Mucosa of descending colon (tissue), 3 donors: ENCODE measurements at regions not wholly inside any gene's neighbourhood (a gene's known extent, or its start where the extent isn't known, plus 50 kb on each side); places are given as distances from the start of the nearest gene placed in this dataset.

Experiments used
- ATAC-seq: fragments of 200-7000 bp; cut with Tn5 transposase; one replicate; pipeline ENCODE4 v1.9.1; 2020; ENCODE audit warnings: mild to moderate bottlenecking, moderate library complexity
- DNase-seq, 3 donors: peaks; one replicate each; pipeline ENCODE4 v3.0.0-alpha.2; 2020
- H3K36me3 ChIP-seq: fragments of 200-600 bp; one replicate; pipeline ENCODE4 v1.8.0; 2021; ENCODE audit warnings: low read depth, mild to moderate bottlenecking
- H3K4me1 ChIP-seq: fragments of 200-600 bp; one replicate; pipeline ENCODE4 v1.8.0; 2021; ENCODE audit warnings: low read depth, mild to moderate bottlenecking
- H3K4me3 ChIP-seq: fragments of 200-600 bp; one replicate; pipeline ENCODE4 v1.8.0; 2021; ENCODE audit warnings: mild to moderate bottlenecking
- H3K9me3 ChIP-seq: fragments of 200-600 bp; one replicate; pipeline ENCODE4 v1.8.0; 2021; ENCODE audit warnings: mild to moderate bottlenecking
- CTCF ChIP-seq: fragments of 200-600 bp; IDR thresholded peaks from one replicate; pipeline ENCODE4 v1.8.0; 2022; ENCODE audit warnings: antibody characterized with exemption, mild to moderate bottlenecking
- intact Hi-C, 2 donors: fragments of 100-400 bp; cut with DNase I in 1 of 2; cut with micrococcal nuclease in 1 of 2; formaldehyde crosslinking; loops; one replicate each; pipeline versions ENCODE4 v1.11.0 to v1.11.1; 2022; cut with DNase I, micrococcal nuclease
- donor health status: DM: no; HTN: no; CAD: no; lungs with moderate emphysema.
- donor health status: DM: no; HTN: no; CAD: no.
- donor health status: DM: no; HTN: yes; CAD: no.

DNA sequence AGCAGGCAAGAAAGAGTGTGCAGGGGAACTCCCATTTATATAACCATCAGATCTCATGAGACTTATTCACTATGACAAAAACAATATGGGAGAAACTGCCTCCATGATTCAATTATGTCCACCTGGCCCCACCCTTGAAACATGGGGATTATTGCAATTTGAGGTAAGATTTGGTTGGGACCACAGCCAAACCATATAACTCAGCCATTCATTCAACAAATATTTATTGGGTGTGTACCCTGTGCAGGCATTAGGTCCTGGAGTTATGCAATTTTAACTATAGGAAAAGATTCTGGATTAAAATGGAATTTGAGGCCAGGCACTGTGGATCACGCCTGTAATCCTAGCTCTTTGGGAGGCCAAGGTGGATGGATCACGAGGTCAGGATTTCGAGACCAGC, 124.2 kb upstream of the GAS1 start:
- ATAC-seq (no peak), DNase-seq (no peak)
- Histone ChIP-seq H3K36me3 (no peaks in the 10 kb centered on the region), H3K4me1 (no peaks in the 10 kb centered on the region), H3K4me3 (no peak overlapping the region), H3K9me3 (no peaks in the 10 kb centered on the region)
- TF ChIP-seq CTCF, result no peak
- intact Hi-C loops, result no loop called here

- Histone ChIP-seq H3K36me3 (no peaks in the 10 kb centered on the region), H3K4me3 (no peak overlapping the region), H3K4me1 (no peaks in the 10 kb centered on the region), H3K9me3 (no peaks in the 10 kb centered on the region)
- no peak for TF ChIP-seq CTCF
- intact Hi-C loops, result no loop called here
- no peak for DNase-seq
- no peak for ATAC-seq
These were observed 126.4 kb upstream of the GAS1 start for GRCh38 chr9:87073692-87074091.

DNA sequence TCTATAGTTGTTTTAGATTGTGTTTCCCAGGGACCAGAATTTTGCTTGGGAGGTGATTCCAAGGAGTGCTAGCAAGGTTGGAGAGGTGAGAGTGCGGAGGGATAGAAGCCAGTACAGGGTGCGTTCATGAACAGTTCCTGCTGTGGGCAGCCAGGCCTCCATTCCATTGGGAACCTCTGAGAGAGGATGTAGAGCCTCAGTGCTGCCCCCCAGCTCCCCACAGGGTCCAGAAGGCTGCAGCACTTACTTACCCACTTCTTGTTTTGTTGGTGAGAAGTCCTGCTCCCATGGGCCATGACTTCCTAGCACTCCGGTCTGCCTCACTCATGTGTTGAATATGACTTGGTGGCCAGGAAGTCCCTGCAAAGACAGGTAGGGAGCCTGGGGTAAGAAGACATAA, 128.2 kb upstream of the GAS1 start:
- no peaks in the 10 kb centered on the region for H3K9me3 ChIP-seq
- intact Hi-C loops, result no loop called here
- ATAC-seq (no peak), DNase-seq (no peak)
- H3K4me1 ChIP-seq, result no peaks in the 10 kb centered on the region
- no peak for TF ChIP-seq CTCF
- H3K4me3 ChIP-seq, result no peak overlapping the region
- no peaks in the 10 kb centered on the region for H3K36me3 ChIP-seq

- no peaks in the 10 kb centered on the region for H3K9me3 ChIP-seq
- H3K4me1 ChIP-seq, result no peaks in the 10 kb centered on the region
- no peaks in the 10 kb centered on the region for H3K36me3 ChIP-seq
- no peak for TF ChIP-seq CTCF
- DNase-seq, result no peak
- no peak overlapping the region for H3K4me3 ChIP-seq
- intact Hi-C loops, result no loop called here
- ATAC-seq, result no peak
These were observed 129.5 kb upstream of the GAS1 start for GRCh38 chr9:87076825-87077224.

GRCh38 chr9:87077986-87078385, 130.7 kb upstream of the GAS1 start:
- Histone ChIP-seq H3K4me1 (no peaks in the 10 kb centered on the region), H3K36me3 (no peaks in the 10 kb centered on the region), H3K4me3 (no peak overlapping the region), H3K9me3 (no peaks in the 10 kb centered on the region)
- TF ChIP-seq CTCF, result no peak
- no peak for ATAC-seq
- no peak for DNase-seq
- intact Hi-C loops, result no loop called here

DNA sequence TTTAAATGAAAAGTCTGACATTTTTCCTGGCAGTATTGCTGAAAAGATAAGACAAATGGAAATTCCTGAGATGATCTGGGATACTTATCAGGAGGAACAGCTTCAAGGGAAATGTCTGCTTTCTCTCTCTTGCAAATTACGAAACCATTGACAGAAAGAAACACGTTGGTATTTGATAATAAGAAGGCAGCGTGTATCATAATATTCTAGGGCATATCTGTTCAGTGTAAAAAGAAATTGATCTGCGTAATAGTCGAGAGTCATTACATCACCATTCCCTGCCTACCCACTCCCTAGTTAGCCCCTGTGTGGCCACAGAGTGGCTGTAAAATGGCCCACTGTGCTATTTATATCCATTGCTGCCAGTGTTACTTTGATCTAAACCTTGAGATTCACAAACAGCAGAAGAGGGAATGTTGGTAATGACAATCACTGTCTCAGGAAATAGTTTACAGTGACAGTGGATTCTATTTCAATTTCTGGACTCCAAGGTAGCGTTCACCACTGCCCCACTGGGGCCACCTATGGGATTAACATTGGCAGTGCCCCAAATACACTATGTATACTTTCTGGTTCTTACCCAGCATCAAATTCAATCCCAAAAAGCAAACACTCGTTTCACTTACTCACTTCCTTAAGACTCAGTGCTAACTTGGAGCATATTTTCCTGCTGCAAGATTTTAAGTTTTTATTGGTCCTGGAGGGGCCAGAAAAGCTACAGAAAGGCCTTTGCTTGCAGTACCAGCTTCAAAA, 133.4 kb upstream of the GAS1 start:
- no peak for TF ChIP-seq CTCF
- Histone ChIP-seq H3K9me3 (no peaks in the 10 kb centered on the region), H3K36me3 (no peaks in the 10 kb centered on the region), H3K4me1 (no peaks in the 10 kb centered on the region), H3K4me3 (no peak overlapping the region)
- intact Hi-C loops, result no loop called here
- ATAC-seq (no peak), DNase-seq (no peak)
